A549 (cell line): ENCODE measurements at regions not wholly inside any gene's neighbourhood (a gene's known extent, or its start where the extent isn't known, plus 50 kb on each side); places are given as distances from the start of the nearest gene placed in this dataset.

Experiments used
- CBX8 ChIP-seq: fragments of 200-600 bp; sonication (generic); IDR thresholded peaks from 2 replicates; pipeline ENCODE4 v1.6.1; 2016
- CHD4 ChIP-seq: fragments of 200-600 bp; sonication (generic); IDR thresholded peaks from 2 replicates; pipeline ENCODE4 v1.6.1; 2016; ENCODE audit warnings: antibody characterized with exemption, mild to moderate bottlenecking, borderline replicate concordance
- EHMT2 ChIP-seq: fragments of 200-600 bp; sonication (generic); IDR thresholded peaks from 2 replicates; pipeline ENCODE4 v1.6.1; 2016; ENCODE audit warnings: antibody characterized with exemption, low read depth, mild to moderate bottlenecking, moderate library complexity
- EP300 ChIP-seq, 2 experiments: fragments of >200 bp; sonication (Bioruptor Twin); formaldehyde crosslinking; IDR thresholded peaks; 2 replicates in 1 of 2; 3 replicates in 1 of 2; pipeline ENCODE4 v1.6.1; 2016 to 2017
- JUNB ChIP-seq: fragments of >200 bp; sonication (Bioruptor Twin); formaldehyde crosslinking; IDR thresholded peaks from 2 replicates; pipeline ENCODE4 v1.6.1; 2016
- KDM5A ChIP-seq: fragments of 200-600 bp; sonication (generic); IDR thresholded peaks from 2 replicates; pipeline ENCODE4 v1.6.1; 2016; ENCODE audit warnings: antibody characterized with exemption, mild to moderate bottlenecking
- PBX3 ChIP-seq: IDR thresholded peaks from 2 replicates; pipeline ENCODE4 v1.6.1; 2012
- POLR2A ChIP-seq: IDR thresholded peaks from 2 replicates; pipeline ENCODE4 v1.6.1; 2012; ENCODE audit warnings: mild to moderate bottlenecking, low read length
- RCOR1 ChIP-seq: fragments of 150-350 bp; IDR thresholded peaks from 2 replicates; pipeline ENCODE4 v1.6.1; 2014; ENCODE audit warnings: antibody characterized with exemption, low read length, low read depth
- USF2 ChIP-seq: fragments of 450-650 bp; IDR thresholded peaks from 2 replicates; pipeline ENCODE4 v1.6.1; 2014; ENCODE audit warnings: antibody characterized with exemption
- ZFP36 ChIP-seq: fragments of 450-650 bp; IDR thresholded peaks from 2 replicates; pipeline ENCODE4 v1.6.1; 2014; ENCODE audit warnings: borderline replicate concordance; ENCODE audit not compliant: partially characterized antibody
- ZNF302 ChIP-seq: fragments of 250-450 bp; sonication (Bioruptor Pico); IDR thresholded peaks from 2 replicates; pipeline ENCODE4 v1.9.0; 2021; ENCODE audit warnings: inconsistent platforms, mild to moderate bottlenecking, moderate library complexity
- TF ChIP-seq, protein P1 (sequence below): fragments of >200 bp; sonication (Bioruptor Twin); formaldehyde crosslinking; IDR thresholded peaks from 3 replicates; pipeline ENCODE4 v1.5.1; 2016

DNA sequence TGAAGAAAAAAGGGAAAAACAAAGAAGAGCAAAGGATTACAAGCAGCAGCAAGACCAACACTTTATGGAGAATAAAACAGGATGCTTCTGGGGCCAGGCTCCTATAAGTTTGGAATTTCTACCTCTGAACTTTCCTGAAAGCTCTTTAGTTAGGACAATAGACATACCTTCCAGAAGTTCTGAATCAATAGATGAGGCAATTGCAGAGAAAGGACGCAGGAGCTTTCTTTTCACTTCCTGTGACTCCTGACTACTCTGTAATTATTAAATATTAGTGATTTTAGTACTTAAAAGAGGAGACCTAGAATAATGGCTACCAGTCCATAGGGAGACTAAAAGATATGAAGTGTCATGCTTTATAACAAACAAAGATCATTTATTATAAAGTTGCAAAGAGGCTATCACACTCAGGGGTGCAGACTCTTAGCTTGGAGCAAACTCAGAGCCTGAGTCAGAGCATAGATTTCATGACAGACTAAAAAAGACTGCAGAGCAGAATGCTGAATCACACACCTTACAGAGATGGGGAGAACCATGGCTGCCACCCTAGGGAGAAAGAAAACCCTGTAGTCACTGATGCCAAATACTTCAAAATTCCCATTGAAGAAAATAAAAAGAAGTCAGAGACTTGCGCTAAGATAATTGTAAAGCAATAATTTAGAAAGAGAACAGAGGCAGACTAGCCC is 52.5 kb upstream of the FAM136A start:
- TF ChIP-seq EHMT2 (no peak), RCOR1 (no peak), JUNB (no peak), CBX8 (no peak), ZNF302 (CRISPR knock-in tag) (no peak), POLR2A (no peak), ZFP36 (no peak), CHD4 (no peak), KDM5A (no peak), USF2 (no peak), EP300 (IDR thresholded peaks at IDR 0.05) (no peak), PBX3 (no peak)
- TF ChIP-seq, protein P1, sequence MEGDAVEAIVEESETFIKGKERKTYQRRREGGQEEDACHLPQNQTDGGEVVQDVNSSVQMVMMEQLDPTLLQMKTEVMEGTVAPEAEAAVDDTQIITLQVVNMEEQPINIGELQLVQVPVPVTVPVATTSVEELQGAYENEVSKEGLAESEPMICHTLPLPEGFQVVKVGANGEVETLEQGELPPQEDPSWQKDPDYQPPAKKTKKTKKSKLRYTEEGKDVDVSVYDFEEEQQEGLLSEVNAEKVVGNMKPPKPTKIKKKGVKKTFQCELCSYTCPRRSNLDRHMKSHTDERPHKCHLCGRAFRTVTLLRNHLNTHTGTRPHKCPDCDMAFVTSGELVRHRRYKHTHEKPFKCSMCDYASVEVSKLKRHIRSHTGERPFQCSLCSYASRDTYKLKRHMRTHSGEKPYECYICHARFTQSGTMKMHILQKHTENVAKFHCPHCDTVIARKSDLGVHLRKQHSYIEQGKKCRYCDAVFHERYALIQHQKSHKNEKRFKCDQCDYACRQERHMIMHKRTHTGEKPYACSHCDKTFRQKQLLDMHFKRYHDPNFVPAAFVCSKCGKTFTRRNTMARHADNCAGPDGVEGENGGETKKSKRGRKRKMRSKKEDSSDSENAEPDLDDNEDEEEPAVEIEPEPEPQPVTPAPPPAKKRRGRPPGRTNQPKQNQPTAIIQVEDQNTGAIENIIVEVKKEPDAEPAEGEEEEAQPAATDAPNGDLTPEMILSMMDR: no peak
